ENCODE measurements at regions not wholly inside any gene's neighbourhood (a gene's known extent, or its start where the extent isn't known, plus 50 kb on each side); places are given as distances from the start of the nearest gene placed in this dataset.

DNA sequence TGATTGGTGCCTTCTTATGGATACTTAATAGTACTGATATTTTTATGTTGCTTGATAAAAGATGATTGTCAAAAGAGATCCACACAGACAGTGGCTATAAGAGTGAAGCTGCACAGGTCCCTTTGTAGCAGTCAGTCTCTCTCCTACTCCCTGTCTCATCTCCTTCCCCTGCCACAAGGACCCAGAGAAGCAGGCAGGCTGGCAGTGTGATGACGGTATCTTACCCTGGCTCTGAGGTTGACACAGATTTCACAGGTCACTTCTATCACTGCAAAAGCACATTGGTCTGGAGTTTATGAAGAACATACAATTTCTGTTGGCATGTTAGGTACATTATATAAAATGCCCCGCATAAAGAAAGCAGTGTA is 64.4 kb upstream of the AHR start:
- no peak for DNase-seq (ENCODE audit: low read depth, low spot score)

DNA sequence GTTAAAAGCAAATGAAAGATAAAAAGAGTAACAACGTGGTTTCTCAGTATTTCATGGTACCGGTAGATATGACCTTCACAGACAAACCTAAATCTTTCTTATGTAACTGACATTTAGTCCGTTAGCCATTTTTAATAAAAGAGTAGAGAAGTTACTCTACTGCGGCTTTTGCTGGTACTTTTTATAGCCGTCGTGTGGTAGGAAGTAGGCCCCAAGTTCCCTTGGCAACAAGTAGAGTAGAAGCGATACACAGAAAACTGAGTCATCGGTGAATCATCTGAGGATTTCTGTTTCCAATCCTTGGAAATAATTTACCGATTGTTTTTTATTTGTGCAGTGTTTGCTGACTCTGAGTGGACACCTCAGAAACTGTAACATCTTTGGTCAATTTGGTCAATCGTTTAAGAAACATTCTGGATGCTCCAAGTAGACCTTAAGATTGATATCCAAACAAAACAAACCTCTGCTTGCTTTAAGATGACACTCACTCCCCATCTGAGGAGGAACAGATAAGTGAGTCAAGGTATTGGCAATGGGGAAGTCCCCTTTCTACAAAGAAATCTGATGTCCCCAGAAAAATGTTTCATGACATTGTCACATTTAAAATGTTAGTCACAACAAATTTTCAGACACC is 63.9 kb upstream of the AHR start:
- no peak for DNase-seq (ENCODE audit: low read depth, low spot score)

DNA sequence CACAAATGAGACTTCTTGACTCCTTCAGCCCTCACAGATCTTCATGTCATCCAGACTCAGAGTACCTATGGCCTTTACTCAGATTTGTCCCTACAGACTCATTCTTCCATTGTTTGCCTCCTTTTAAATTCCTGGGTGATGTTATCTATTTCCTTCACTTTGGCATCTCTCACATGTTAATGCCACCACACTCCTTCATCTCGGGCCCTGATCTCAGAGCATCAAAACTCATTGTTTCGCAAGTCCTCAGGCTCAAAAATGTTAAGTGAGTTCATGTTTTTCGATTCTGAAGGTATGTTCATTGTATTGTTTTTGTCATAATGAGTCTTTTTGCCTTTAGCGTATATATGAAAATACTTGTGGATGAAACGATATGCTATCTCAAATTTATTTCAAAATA is 62.3 kb upstream of the AHR start:
- DNase-seq (ENCODE audit: low read depth, low spot score) = no peak

DNA sequence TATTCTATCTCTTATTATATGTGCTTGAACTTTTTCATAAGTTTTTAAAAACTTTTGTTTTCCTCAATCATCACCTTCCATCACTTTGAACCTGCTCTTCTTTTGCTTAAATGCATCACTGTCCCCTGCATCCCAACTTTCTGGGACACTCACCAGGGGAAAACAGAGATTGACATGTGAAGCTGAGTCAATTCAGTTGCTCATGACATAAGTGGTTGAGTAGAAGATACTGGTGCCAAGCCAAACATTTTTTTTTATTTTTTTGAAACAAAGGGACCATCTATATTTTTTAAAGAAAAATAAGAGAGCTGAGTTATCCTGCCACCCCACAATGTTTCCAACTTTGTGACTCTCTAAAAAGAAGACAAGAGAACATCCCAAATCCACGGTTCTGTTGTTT is 61.8 kb upstream of the AHR start:
- no peak for DNase-seq (ENCODE audit: low read depth, low spot score)

DNA sequence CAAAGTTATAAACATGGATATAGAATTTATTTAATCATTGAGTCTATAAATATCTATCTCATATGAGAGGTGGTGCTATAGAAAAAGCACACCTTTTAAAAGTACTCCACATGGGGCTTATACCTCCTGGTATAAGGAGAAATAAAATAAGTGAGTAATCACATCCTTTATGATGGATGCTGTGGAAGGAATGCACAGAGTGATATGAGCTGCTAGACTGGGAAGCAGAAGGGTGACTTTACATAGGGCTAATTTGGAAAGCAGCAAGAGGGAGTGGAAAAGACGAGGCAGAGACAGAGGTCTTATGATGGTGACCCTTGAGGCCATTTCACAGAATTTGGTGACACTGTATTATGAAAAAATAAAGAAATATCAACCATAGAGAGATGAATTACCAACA is 59.4 kb upstream of the AHR start:
- no peak for DNase-seq (ENCODE audit: low read depth, low spot score)

DNA sequence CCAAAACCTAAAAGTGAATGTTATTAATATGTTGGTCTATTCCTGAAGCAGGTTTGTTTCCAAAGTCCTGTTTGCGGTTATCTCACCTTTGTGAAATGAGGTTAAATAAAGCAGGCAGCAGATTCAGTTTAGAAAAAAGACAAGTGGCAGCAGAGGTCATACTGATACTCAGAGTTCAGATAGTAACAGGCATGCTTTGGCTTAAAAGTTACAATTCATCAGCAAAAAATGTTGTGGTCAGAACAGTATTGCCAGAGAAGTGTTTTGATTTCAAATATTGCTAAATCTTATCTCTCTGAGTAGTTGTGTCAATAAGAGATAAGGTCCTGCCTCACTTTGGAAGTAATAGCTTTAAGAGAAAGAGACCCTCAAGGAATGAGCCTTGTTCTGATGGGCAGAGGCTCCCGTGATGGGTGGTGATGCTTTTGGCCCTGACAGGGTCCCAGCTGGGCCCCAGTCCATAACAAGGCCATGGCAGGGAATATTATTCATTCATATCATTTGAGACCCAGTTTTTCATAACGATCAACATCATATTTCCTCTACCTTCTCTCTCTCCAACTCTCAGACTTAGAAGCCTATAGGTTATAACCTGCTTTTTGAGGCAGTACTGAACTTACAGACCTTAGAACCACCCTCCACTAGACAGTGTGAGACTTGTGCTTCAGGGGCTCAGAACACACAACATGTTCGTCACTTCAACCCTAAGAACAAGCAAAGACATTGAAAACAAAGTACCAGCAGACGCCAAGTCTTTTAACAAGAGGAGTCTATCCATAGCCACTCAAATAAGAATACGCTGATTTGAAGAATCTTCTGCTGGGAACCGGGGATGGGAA is 58.5 kb upstream of the AHR start:
- no peak for DNase-seq (ENCODE audit: low read depth, low spot score)

DNA sequence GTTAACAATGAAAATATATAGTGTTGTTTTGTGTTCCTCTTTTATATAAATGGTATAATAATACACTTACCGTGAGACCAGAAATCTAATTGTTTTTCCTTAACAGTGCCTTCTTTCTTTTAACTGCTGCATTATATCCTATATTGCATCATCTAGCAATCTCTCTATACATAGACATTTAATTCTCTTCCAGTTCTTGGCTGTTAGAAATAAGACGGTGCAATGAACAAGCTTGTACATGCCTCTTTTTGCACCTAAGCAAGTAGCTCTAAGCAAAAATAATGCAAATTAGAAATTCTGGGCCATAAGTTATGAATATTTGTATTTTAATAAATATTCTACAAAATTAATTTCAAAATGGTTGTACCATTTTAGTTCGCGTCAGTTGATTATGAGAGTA is 55.9 kb upstream of the AHR start:
- no peak for DNase-seq (ENCODE audit: low read depth, low spot score)

DNA sequence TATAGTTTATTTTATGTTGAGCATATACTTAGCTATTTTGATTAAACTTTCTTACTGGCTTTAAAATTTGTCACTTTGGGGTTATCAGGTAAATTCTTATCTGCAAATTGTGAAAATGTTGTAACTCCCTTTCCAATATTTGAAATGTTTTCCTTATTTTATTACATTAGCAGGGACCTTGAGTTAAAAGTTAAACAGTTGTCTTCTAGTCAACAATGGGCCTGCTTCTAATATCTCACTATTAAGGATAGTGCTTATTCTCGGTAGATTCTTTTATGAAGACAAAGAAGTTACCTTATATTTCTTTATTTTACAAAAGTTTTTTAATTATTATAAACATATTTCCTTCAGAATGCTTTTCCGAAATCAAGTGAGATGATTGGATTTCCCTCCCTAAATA is 53.7 kb upstream of the AHR start:
- no peak for DNase-seq (ENCODE audit: low read depth, low spot score)

DNA sequence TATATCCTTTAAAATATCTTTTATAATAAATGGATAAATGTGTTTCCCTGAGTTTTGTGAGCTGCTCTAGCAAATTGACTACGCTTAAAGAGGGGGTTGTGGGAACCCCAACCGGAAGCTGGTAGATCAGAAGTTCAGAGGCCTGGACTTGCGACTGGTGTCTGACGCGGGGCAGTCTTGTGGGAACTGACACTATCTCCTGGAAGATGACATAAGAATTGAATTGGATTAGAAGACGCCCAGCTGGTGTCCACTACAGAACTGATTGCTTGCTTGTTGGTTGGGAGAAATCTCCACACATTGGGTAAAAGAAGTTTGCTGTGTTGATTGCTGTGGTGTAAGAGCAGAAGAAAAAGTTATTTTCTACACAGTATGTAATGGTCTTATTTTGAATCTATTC is 51.1 kb upstream of the AHR start:
- no peak for DNase-seq (ENCODE audit: low read depth, low spot score)

DNA sequence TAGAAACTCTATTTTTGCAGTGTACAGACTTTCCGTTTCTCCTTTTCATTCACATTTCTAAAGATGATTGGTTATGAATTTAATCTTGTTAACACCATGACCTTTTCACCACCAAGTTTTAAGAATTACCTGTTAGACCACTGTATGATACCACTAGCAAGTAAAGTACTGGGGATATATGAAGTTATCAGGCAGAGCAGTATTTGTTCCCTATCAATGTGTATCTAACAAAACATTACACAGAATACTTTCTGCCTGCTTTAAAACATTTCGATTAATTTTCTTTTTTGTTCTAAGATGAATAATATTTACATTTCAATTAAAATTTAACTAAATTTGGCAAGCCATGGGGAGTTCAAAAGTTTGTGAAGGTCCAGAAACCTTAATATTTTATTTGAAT is 49.9 kb upstream of the AHR start:
- DNase-seq (ENCODE audit: low read depth, low spot score) = no peak
